Vagina (tissue), 2 donors: ENCODE measurements at regions not wholly inside any gene's neighbourhood (a gene's known extent, or its start where the extent isn't known, plus 50 kb on each side); places are given as distances from the start of the nearest gene placed in this dataset.

Experiments used
- DNase-seq, 2 donors: peaks; one replicate each; pipeline ENCODE4 v3.0.0-alpha.2; 2017; ENCODE audit errors: extremely low spot score in 2 of 2
- H3K27ac ChIP-seq: fragments of 200-600 bp; sonication (generic); one replicate; pipeline ENCODE4 v1.5.1; 2019
- H3K27me3 ChIP-seq: fragments of 200-600 bp; sonication (generic); one replicate; pipeline ENCODE4 v1.5.1; 2019
- H3K36me3 ChIP-seq, 2 donors: fragments of 200-600 bp; sonication (generic); one replicate each; pipeline ENCODE4 v1.5.1; 2017 to 2019
- H3K4me1 ChIP-seq: fragments of 200-600 bp; sonication (generic); one replicate; pipeline ENCODE4 v1.5.1; 2019
- H3K4me3 ChIP-seq, 2 donors: fragments of 200-600 bp; sonication (generic); 1 replicate in 1 of 2; 2 replicates in 1 of 2; pipeline ENCODE4 v1.5.1; 2016 to 2019
- H3K9me3 ChIP-seq: fragments of 200-600 bp; sonication (generic); one replicate; pipeline ENCODE4 v1.5.1; 2019
- POLR2A ChIP-seq, 2 donors: fragments of 450-650 bp; IDR thresholded peaks; one replicate each; pipeline ENCODE4 v1.6.1; 2017; ENCODE audit warnings: antibody characterized with exemption in 2 of 2, mild to moderate bottlenecking in 2 of 2, moderate library complexity in 2 of 2
- POLR2AphosphoS5 ChIP-seq, 2 donors: sonication (generic); formaldehyde crosslinking; IDR thresholded peaks; one replicate each; pipeline ENCODE4 v1.9.0; 2017; ENCODE audit warnings: antibody characterized with exemption in 2 of 2, mild to moderate bottlenecking in 2 of 2, low read depth in 1 of 2; ENCODE audit not compliant: insufficient read depth in 1 of 2
- intact Hi-C: fragments of 100-400 bp; cut with DNase I; formaldehyde crosslinking; loops from one replicate; pipeline ENCODE4 v1.15.1; 2023
- TF ChIP-seq, protein P1 (sequence below), 3 experiments: fragments of 450-650 bp in 2 of 3; fragments of 200-600 bp in 1 of 3; sonication (generic) in 1 of 3; IDR thresholded peaks; one replicate each; pipeline ENCODE4 v1.5.1; 2017 to 2019; ENCODE audit warnings: antibody characterized with exemption in 3 of 3, mild to moderate bottlenecking in 2 of 3, moderate library complexity in 2 of 3

GRCh38 chr11:82146789-82147188 lies 586.9 kb downstream of the FAM181B start:
- Histone ChIP-seq H3K9me3 (no peaks in the 10 kb centered on the region), H3K4me3 (no peak overlapping the region), H3K27me3 (no peaks in the 10 kb centered on the region), H3K36me3 (no peaks in the 10 kb centered on the region), H3K4me1 (no peaks in the 10 kb centered on the region), H3K27ac (no peak overlapping the region)
- intact Hi-C loops: no loop called here
- TF ChIP-seq POLR2AphosphoS5 (IDR thresholded peaks at IDR 0.05; ENCODE audit: insufficient read depth in 1 of 2, low read depth in 1 of 2) (no peak), POLR2A (IDR thresholded peaks at IDR 0.05) (no peak)
- TF ChIP-seq, protein P1, sequence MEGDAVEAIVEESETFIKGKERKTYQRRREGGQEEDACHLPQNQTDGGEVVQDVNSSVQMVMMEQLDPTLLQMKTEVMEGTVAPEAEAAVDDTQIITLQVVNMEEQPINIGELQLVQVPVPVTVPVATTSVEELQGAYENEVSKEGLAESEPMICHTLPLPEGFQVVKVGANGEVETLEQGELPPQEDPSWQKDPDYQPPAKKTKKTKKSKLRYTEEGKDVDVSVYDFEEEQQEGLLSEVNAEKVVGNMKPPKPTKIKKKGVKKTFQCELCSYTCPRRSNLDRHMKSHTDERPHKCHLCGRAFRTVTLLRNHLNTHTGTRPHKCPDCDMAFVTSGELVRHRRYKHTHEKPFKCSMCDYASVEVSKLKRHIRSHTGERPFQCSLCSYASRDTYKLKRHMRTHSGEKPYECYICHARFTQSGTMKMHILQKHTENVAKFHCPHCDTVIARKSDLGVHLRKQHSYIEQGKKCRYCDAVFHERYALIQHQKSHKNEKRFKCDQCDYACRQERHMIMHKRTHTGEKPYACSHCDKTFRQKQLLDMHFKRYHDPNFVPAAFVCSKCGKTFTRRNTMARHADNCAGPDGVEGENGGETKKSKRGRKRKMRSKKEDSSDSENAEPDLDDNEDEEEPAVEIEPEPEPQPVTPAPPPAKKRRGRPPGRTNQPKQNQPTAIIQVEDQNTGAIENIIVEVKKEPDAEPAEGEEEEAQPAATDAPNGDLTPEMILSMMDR (IDR thresholded peaks at IDR 0.05): no peak
- DNase-seq: no peak

GRCh38 chr11:82118946-82119345 lies 614.7 kb downstream of the FAM181B start:
- Histone ChIP-seq H3K4me3 (no peak overlapping the region), H3K36me3 (no peaks in the 10 kb centered on the region), H3K27ac (no peak overlapping the region), H3K9me3 (no peaks in the 10 kb centered on the region), H3K4me1 (no peaks in the 10 kb centered on the region), H3K27me3 (no peaks in the 10 kb centered on the region)
- no peak for DNase-seq
- intact Hi-C loops: no loop called here
- TF ChIP-seq, protein P1 (IDR thresholded peaks at IDR 0.05): no peak
- no peak for TF ChIP-seq POLR2A (IDR thresholded peaks at IDR 0.05)
- TF ChIP-seq POLR2AphosphoS5 (IDR thresholded peaks at IDR 0.05; ENCODE audit: insufficient read depth in 1 of 2, low read depth in 1 of 2): no peak

- Histone ChIP-seq H3K27ac (no peak overlapping the region), H3K36me3 (no peaks in the 10 kb centered on the region), H3K9me3 (no peaks in the 10 kb centered on the region), H3K4me3 (no peak overlapping the region), H3K4me1 (no peaks in the 10 kb centered on the region), H3K27me3 (no peaks in the 10 kb centered on the region)
- intact Hi-C loops: no loop called here
- TF ChIP-seq POLR2A (IDR thresholded peaks at IDR 0.05): no peak
- TF ChIP-seq, protein P1 (IDR thresholded peaks at IDR 0.05): no peak
- TF ChIP-seq POLR2AphosphoS5 (IDR thresholded peaks at IDR 0.05; ENCODE audit: insufficient read depth in 1 of 2, low read depth in 1 of 2): no peak
- DNase-seq: no peak
These were observed 616.3 kb downstream of the FAM181B start for GRCh38 chr11:82117362-82117761.

GRCh38 chr11:82105331-82105998 lies 628.2 kb downstream of the FAM181B start:
- intact Hi-C loops: no loop called here
- H3K27ac ChIP-seq: no peak overlapping the region
- TF ChIP-seq POLR2AphosphoS5 (IDR thresholded peaks at IDR 0.05; ENCODE audit: insufficient read depth in 1 of 2, low read depth in 1 of 2) (no peak), POLR2A (IDR thresholded peaks at IDR 0.05) (no peak)
- TF ChIP-seq, protein P1 (IDR thresholded peaks at IDR 0.05): no peak
- DNase-seq: no peak
- no peak overlapping the region for H3K4me3 ChIP-seq
- no peaks in the 10 kb centered on the region for H3K4me1 ChIP-seq
- H3K27me3 ChIP-seq: no peaks in the 10 kb centered on the region
- H3K36me3 ChIP-seq: no peaks in the 10 kb centered on the region
- H3K9me3 ChIP-seq: no peaks in the 10 kb centered on the region

- Histone ChIP-seq H3K36me3 (no peaks in the 10 kb centered on the region), H3K27ac (no peak overlapping the region), H3K4me3 (no peak overlapping the region), H3K4me1 (no peaks in the 10 kb centered on the region), H3K27me3 (no peaks in the 10 kb centered on the region), H3K9me3 (no peaks in the 10 kb centered on the region)
- DNase-seq: no peak
- intact Hi-C loops: no loop called here
- no peak for TF ChIP-seq POLR2AphosphoS5 (IDR thresholded peaks at IDR 0.05; ENCODE audit: insufficient read depth in 1 of 2, low read depth in 1 of 2)
- TF ChIP-seq, protein P1 (IDR thresholded peaks at IDR 0.05): no peak
- no peak for TF ChIP-seq POLR2A (IDR thresholded peaks at IDR 0.05)
These were observed 640.8 kb downstream of the FAM181B start for GRCh38 chr11:82092904-82093303.
